K562 (cell line): ENCODE measurements at regions not wholly inside any gene's neighbourhood (a gene's known extent, or its start where the extent isn't known, plus 50 kb on each side); places are given as distances from the start of the nearest gene placed in this dataset.

Source experiments
- ATAC-seq: fragments of 200-7000 bp; cut with Tn5 transposase; 3 replicates; pipeline ENCODE4 v1.9.1; 2020; ENCODE audit warnings: moderate library complexity
- BruUV-seq: library from RNA; stranded (reverse); fragments of 400-500 nt; replicated peaks from 2 replicates; lab custom pipeline; 2021; lab: Mats Ljungman, UMichigan
- CTCF ChIA-PET: fragments of 300-600 bp; formaldehyde crosslinking; extraction: SDS; loops from one replicate; lab custom pipeline; 2021; ENCODE audit warnings: low intra/inter-chr PET ratio; lab: Yijun Ruan, JAX
- POLR2A ChIA-PET: fragments of 300-600, 350-650 bp; sonication (Branson Sonifier 250); formaldehyde crosslinking; extraction: SDS; loops from one replicate; lab custom pipeline; 2021; ENCODE audit warnings: antibody characterized with exemption, inconsistent platforms; lab: Yijun Ruan, JAX
- DNase-seq, 4 experiments: peaks; one replicate each; pipeline versions ENCODE4 v3.0.0 to v3.0.0-alpha.2; 2011 to 2018; ENCODE audit warnings: low spot score in 3 of 4, mixed read lengths in 3 of 4; ENCODE audit errors: extremely low read depth in 1 of 4
- FAIRE-seq: peaks from 2 replicates; lab custom pipeline; 2011; peaks lifted over from hg19 to GRCh38; lab: Jason Lieb, UNC
- H2AFZ ChIP-seq: 2 replicates; pipeline ENCODE4 v1.6.0; 2011; ENCODE audit warnings: low read depth, low read length, control low read depth, inconsistent platforms
- H3K27ac ChIP-seq: fragments of 200-600 bp; 3 replicates; pipeline ENCODE4 v1.8.0; 2011; ENCODE audit warnings: low read depth, mild to moderate bottlenecking, control low read depth, inconsistent platforms, low read length, moderate library complexity, mixed read lengths; ENCODE audit errors: extremely low read depth
- H3K27me3 ChIP-seq, 2 experiments: fragments of 300-600 bp in 1 of 2; 2 replicates in 1 of 2; 3 replicates in 1 of 2; pipeline versions ENCODE4 v1.6.0 to v1.8.0; 2011; ENCODE audit warnings: inconsistent platforms in 2 of 2, low read length in 2 of 2, mild to moderate bottlenecking in 1 of 2, mixed read lengths in 1 of 2, moderate library complexity in 1 of 2; ENCODE audit not compliant: control insufficient read depth in 2 of 2, insufficient read depth in 2 of 2
- H3K36me3 ChIP-seq: fragments of 300-600 bp; 3 replicates; pipeline ENCODE4 v1.8.0; 2011; ENCODE audit warnings: mild to moderate bottlenecking, low read length, inconsistent platforms; ENCODE audit not compliant: control insufficient read depth, insufficient read depth
- H3K4me1 ChIP-seq, 2 experiments: fragments of 200-600 bp in 1 of 2; replicated peaks in 1 of 2; 2 replicates in 1 of 2; 3 replicates in 1 of 2; pipeline versions ENCODE4 v1.5.1 to v1.8.0; 2011; ENCODE audit warnings: inconsistent platforms in 2 of 2, low read length in 2 of 2, mild to moderate bottlenecking in 1 of 2, mixed read lengths in 1 of 2, moderate library complexity in 1 of 2; ENCODE audit not compliant: control insufficient read depth in 2 of 2, insufficient read depth in 2 of 2
- H3K4me2 ChIP-seq: 2 replicates; pipeline ENCODE4 v1.6.1; 2011; ENCODE audit warnings: low read length, control low read depth, inconsistent platforms, mixed read lengths; ENCODE audit not compliant: insufficient read depth
- H3K4me3 ChIP-seq: fragments of 200-600 bp; sonication (generic), shearing (Covaris generic); 2 replicates; pipeline ENCODE4 v1.5.1; 2016; ENCODE audit warnings: control low read depth, inconsistent platforms
- H3K79me2 ChIP-seq: fragments of 200-600 bp; 3 replicates; pipeline ENCODE4 v1.8.0; 2011; ENCODE audit warnings: low read length, inconsistent platforms; ENCODE audit not compliant: control insufficient read depth, insufficient read depth
- H3K9ac ChIP-seq, 2 experiments: 2 replicates each; pipeline versions ENCODE4 v1.6.0 to v1.6.1; 2011; ENCODE audit warnings: low read depth in 2 of 2, low read length in 2 of 2, control low read depth in 1 of 2, inconsistent platforms in 1 of 2, mild to moderate bottlenecking in 1 of 2, mixed read lengths in 1 of 2; ENCODE audit not compliant: insufficient read depth in 1 of 2
- H3K9me1 ChIP-seq: one replicate; pipeline ENCODE4 v1.6.0; 2011; ENCODE audit warnings: inconsistent platforms, mild to moderate bottlenecking, low read length, moderate library complexity; ENCODE audit not compliant: control insufficient read depth, insufficient read depth
- H3K9me3 ChIP-seq: replicated peaks from 2 replicates; pipeline ENCODE4 v1.5.1; 2011; ENCODE audit warnings: low read depth, low read length, inconsistent platforms; ENCODE audit not compliant: control insufficient read depth, insufficient read depth
- H4K20me1 ChIP-seq: replicated peaks from 2 replicates; pipeline ENCODE4 v1.6.1; 2011; ENCODE audit warnings: low read length, inconsistent platforms, mixed read lengths; ENCODE audit not compliant: control insufficient read depth, insufficient read depth
- CBFA2T3 ChIP-seq: fragments of 450-650 bp; IDR thresholded peaks from 2 replicates; pipeline ENCODE4 v1.6.1; 2017
- DMBX1 ChIP-seq: fragments of 250-450 bp; sonication (Bioruptor Pico); IDR thresholded peaks from 2 replicates; pipeline ENCODE4 v1.8.0; 2022; ENCODE audit warnings: inconsistent platforms, mild to moderate bottlenecking, moderate library complexity, borderline replicate concordance
- E2F3 ChIP-seq: fragments of 250-450 bp; sonication (Bioruptor Pico); IDR thresholded peaks from 2 replicates; pipeline ENCODE4 v1.4.0; 2020; ENCODE audit warnings: mild to moderate bottlenecking
- FOXP1 ChIP-seq: sonication (generic); formaldehyde crosslinking; IDR thresholded peaks from 2 replicates; pipeline ENCODE4 v1.8.0; 2022; ENCODE audit warnings: mild to moderate bottlenecking, missing genetic modification reagents
- NCOA6 ChIP-seq: fragments of 450-650 bp; IDR thresholded peaks from 2 replicates; pipeline ENCODE4 v1.6.1; 2017; ENCODE audit warnings: mild to moderate bottlenecking
- PHB ChIP-seq: fragments of 250-450 bp; sonication (Bioruptor Pico); IDR thresholded peaks from 2 replicates; pipeline ENCODE4 v1.5.0; 2021
- PHF8 ChIP-seq: fragments of 200-600 bp; sonication (generic); IDR thresholded peaks from 2 replicates; pipeline ENCODE4 v1.6.1; 2012; ENCODE audit warnings: mixed run types, mild to moderate bottlenecking, inconsistent platforms, low read length, moderate library complexity, borderline replicate concordance
- PML ChIP-seq: IDR thresholded peaks from 2 replicates; pipeline ENCODE4 v1.6.1; 2012; ENCODE audit warnings: low read length, inconsistent platforms
- SRSF3 ChIP-seq: fragments of 200-400 bp; formaldehyde crosslinking; IDR thresholded peaks from 2 replicates; pipeline ENCODE4 v1.6.1; 2016; ENCODE audit warnings: mild to moderate bottlenecking, low read length, moderate library complexity; ENCODE audit not compliant: insufficient read depth
- ZBED1 ChIP-seq: IDR thresholded peaks from 2 replicates; pipeline ENCODE4 v1.6.1; 2014
- WGBS: fragments of 100-300 bp; shearing (Covaris generic); methylation state at CpG from one replicate; pipeline ENCODE4 v1.1.6; 2016; ENCODE audit warnings: low coverage, mixed read lengths; ENCODE audit not compliant: insufficient coverage; ENCODE audit errors: missing lambda C conversion rate; 5-methylcytosine and 5-hydroxymethylcytosine counted together
- in situ Hi-C: fragments of 300-500 bp; cut with MboI; formaldehyde crosslinking; loops from 4 replicates; pipeline ENCODE4 v1.15.0; 2018; ENCODE audit warnings: inconsistent platforms, mixed read lengths
- intact Hi-C: fragments of 100-400 bp; cut with micrococcal nuclease; formaldehyde crosslinking; loops from 2 replicates; pipeline ENCODE4 v1.14.2; 2022
- TF ChIP-seq, protein P1 (sequence below): fragments of 450-650 bp; IDR thresholded peaks from 2 replicates; pipeline ENCODE4 v1.6.1; 2016; ENCODE audit warnings: low read depth, mild to moderate bottlenecking, moderate library complexity
- TF ChIP-seq, protein P2 (sequence below): fragments of 200-600 bp; sonication (generic); IDR thresholded peaks from one replicate; pipeline ENCODE4 v1.6.1; 2012; ENCODE audit warnings: mild to moderate bottlenecking, low read depth, low read length, inconsistent platforms

DNA sequence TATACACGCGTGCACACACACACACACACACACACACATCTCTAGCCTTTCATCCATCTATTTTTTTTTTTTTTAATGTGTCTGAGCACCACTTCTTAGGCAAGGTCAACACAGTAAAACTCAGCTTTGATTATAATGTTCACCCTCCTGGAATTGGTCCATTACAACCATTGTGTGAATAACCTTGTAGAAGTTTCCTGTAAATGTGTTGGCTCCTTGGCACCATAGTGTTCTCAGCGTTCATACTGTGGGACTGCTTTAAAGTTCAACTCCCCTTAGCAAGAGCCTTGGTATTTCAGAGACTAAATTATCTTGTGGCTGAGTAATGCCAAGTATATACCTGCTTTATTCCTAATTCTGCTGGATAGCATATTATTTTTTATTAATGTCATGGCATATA, 106.3 kb upstream of the PRPS1L1 start:
- ATAC-seq = no peak
- no peaks in the 10 kb centered on the region for H3K27me3 ChIP-seq
- CTCF ChIA-PET = no interaction called here

More for the DNA sequence above, 106.3 kb upstream of the PRPS1L1 start:
- H3K9me3 ChIP-seq = no peaks in the 10 kb centered on the region
- DNase-seq (no peak), FAIRE-seq (no peak)
- no peaks in the 10 kb centered on the region for H3K4me1 ChIP-seq
- H3K36me3 ChIP-seq = no peaks in the 10 kb centered on the region
- H2AFZ ChIP-seq = peak overlapping the region; percentile 61
- POLR2A ChIA-PET = interaction anchor here (0.8 kb wide), 1 partner anchor 9 kb away, joined by 4 read pairs; no protein-coding TSS in a partner anchor
- no peak overlapping the region for H3K27ac ChIP-seq
- no peak overlapping the region for H3K4me2 ChIP-seq
- WGBS = 25% methylated on average over 3 of the region's 3 CpGs
- no peaks in the 10 kb centered on the region for H3K79me2 ChIP-seq
- H3K9me1 ChIP-seq = no peaks in the 10 kb centered on the region
- in situ Hi-C loops (no loop called here), intact Hi-C loops (no loop called here)
- H3K4me3 ChIP-seq = no peak overlapping the region
- no peak for TF ChIP-seq CBFA2T3
- no peak for TF ChIP-seq PHB (CRISPR knock-in tag)
- TF ChIP-seq, protein P1, sequence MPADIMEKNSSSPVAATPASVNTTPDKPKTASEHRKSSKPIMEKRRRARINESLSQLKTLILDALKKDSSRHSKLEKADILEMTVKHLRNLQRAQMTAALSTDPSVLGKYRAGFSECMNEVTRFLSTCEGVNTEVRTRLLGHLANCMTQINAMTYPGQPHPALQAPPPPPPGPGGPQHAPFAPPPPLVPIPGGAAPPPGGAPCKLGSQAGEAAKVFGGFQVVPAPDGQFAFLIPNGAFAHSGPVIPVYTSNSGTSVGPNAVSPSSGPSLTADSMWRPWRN = no peak
- TF ChIP-seq PML = no peak
- TF ChIP-seq, protein P2, sequence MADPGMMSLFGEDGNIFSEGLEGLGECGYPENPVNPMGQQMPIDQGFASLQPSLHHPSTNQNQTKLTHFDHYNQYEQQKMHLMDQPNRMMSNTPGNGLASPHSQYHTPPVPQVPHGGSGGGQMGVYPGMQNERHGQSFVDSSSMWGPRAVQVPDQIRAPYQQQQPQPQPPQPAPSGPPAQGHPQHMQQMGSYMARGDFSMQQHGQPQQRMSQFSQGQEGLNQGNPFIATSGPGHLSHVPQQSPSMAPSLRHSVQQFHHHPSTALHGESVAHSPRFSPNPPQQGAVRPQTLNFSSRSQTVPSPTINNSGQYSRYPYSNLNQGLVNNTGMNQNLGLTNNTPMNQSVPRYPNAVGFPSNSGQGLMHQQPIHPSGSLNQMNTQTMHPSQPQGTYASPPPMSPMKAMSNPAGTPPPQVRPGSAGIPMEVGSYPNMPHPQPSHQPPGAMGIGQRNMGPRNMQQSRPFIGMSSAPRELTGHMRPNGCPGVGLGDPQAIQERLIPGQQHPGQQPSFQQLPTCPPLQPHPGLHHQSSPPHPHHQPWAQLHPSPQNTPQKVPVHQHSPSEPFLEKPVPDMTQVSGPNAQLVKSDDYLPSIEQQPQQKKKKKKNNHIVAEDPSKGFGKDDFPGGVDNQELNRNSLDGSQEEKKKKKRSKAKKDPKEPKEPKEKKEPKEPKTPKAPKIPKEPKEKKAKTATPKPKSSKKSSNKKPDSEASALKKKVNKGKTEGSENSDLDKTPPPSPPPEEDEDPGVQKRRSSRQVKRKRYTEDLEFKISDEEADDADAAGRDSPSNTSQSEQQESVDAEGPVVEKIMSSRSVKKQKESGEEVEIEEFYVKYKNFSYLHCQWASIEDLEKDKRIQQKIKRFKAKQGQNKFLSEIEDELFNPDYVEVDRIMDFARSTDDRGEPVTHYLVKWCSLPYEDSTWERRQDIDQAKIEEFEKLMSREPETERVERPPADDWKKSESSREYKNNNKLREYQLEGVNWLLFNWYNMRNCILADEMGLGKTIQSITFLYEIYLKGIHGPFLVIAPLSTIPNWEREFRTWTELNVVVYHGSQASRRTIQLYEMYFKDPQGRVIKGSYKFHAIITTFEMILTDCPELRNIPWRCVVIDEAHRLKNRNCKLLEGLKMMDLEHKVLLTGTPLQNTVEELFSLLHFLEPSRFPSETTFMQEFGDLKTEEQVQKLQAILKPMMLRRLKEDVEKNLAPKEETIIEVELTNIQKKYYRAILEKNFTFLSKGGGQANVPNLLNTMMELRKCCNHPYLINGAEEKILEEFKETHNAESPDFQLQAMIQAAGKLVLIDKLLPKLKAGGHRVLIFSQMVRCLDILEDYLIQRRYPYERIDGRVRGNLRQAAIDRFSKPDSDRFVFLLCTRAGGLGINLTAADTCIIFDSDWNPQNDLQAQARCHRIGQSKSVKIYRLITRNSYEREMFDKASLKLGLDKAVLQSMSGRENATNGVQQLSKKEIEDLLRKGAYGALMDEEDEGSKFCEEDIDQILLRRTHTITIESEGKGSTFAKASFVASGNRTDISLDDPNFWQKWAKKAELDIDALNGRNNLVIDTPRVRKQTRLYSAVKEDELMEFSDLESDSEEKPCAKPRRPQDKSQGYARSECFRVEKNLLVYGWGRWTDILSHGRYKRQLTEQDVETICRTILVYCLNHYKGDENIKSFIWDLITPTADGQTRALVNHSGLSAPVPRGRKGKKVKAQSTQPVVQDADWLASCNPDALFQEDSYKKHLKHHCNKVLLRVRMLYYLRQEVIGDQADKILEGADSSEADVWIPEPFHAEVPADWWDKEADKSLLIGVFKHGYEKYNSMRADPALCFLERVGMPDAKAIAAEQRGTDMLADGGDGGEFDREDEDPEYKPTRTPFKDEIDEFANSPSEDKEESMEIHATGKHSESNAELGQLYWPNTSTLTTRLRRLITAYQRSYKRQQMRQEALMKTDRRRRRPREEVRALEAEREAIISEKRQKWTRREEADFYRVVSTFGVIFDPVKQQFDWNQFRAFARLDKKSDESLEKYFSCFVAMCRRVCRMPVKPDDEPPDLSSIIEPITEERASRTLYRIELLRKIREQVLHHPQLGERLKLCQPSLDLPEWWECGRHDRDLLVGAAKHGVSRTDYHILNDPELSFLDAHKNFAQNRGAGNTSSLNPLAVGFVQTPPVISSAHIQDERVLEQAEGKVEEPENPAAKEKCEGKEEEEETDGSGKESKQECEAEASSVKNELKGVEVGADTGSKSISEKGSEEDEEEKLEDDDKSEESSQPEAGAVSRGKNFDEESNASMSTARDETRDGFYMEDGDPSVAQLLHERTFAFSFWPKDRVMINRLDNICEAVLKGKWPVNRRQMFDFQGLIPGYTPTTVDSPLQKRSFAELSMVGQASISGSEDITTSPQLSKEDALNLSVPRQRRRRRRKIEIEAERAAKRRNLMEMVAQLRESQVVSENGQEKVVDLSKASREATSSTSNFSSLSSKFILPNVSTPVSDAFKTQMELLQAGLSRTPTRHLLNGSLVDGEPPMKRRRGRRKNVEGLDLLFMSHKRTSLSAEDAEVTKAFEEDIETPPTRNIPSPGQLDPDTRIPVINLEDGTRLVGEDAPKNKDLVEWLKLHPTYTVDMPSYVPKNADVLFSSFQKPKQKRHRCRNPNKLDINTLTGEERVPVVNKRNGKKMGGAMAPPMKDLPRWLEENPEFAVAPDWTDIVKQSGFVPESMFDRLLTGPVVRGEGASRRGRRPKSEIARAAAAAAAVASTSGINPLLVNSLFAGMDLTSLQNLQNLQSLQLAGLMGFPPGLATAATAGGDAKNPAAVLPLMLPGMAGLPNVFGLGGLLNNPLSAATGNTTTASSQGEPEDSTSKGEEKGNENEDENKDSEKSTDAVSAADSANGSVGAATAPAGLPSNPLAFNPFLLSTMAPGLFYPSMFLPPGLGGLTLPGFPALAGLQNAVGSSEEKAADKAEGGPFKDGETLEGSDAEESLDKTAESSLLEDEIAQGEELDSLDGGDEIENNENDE = no peak
- TF ChIP-seq E2F3 (CRISPR knock-in tag) = no peak
- TF ChIP-seq DMBX1 = no peak
- TF ChIP-seq NCOA6 = no peak
- TF ChIP-seq ZBED1 = no peak
- no peak for TF ChIP-seq PHF8
- TF ChIP-seq FOXP1 (CRISPR knock-in tag) = no peak
- TF ChIP-seq SRSF3 = no peak
- no peak overlapping the region for H3K9ac ChIP-seq
- BruUV-seq = no TSS peak
- no peaks in the 10 kb centered on the region for H4K20me1 ChIP-seq
